H1 (cell line): ENCODE measurements at regions not wholly inside any gene's neighbourhood (a gene's known extent, or its start where the extent isn't known, plus 50 kb on each side); places are given as distances from the start of the nearest gene placed in this dataset.
A peak's percentile ranks its signal among the peaks of the same experiment; 100 is the strongest.

Source experiments
- CTCF ChIA-PET: fragments of 300-600 bp; sonication (Branson Sonifier 250); formaldehyde crosslinking; loops from one replicate; lab custom pipeline; 2021; ENCODE audit not compliant: partially characterized antibody; lab: Charles Lee
- POLR2A ChIA-PET: fragments of 300-600 bp; sonication (Branson Sonifier 250); formaldehyde crosslinking; loops from one replicate; lab custom pipeline; 2021; ENCODE audit warnings: inconsistent platforms; ENCODE audit not compliant: partially characterized antibody; lab: Charles Lee
- DNase-seq, 2 experiments: peaks; one replicate each; pipeline versions ENCODE4 v3.0.0 to v3.0.0-alpha.2; 2010 to 2022; ENCODE audit warnings: low spot score in 2 of 2, low read depth in 1 of 2, mixed read lengths in 1 of 2
- FAIRE-seq: peaks from 2 replicates; lab custom pipeline; 2011; peaks lifted over from hg19 to GRCh38; lab: Jason Lieb, UNC
- H2AFZ ChIP-seq: 2 replicates; pipeline ENCODE4 v1.8.1; 2012; ENCODE audit warnings: low read length, inconsistent platforms
- H2AK5ac ChIP-seq: 2 replicates; pipeline ENCODE4 v1.6.1; 2013; ENCODE audit warnings: low read depth, low read length
- H2BK120ac ChIP-seq: replicated peaks from 2 replicates; pipeline ENCODE3; 2013; ENCODE audit warnings: low read depth, low read length, inconsistent platforms
- H2BK12ac ChIP-seq: 2 replicates; pipeline ENCODE4 v1.6.1; 2013; ENCODE audit warnings: low read depth, low read length
- H2BK15ac ChIP-seq: 2 replicates; pipeline ENCODE4 v1.6.1; 2013; ENCODE audit warnings: low read length
- H2BK20ac ChIP-seq: 2 replicates; pipeline ENCODE4 v1.6.1; 2013; ENCODE audit warnings: low read length
- H2BK5ac ChIP-seq: 2 replicates; pipeline ENCODE4 v1.6.1; 2013; ENCODE audit warnings: low read depth, low read length
- H3K14ac ChIP-seq: 2 replicates; pipeline ENCODE4 v1.6.1; 2013; ENCODE audit warnings: inconsistent platforms; ENCODE audit not compliant: insufficient read length
- H3K18ac ChIP-seq: 2 replicates; pipeline ENCODE4 v1.6.1; 2013; ENCODE audit warnings: low read length; ENCODE audit errors: extremely low read depth
- H3K23ac ChIP-seq: 2 replicates; pipeline ENCODE4 v1.6.1; 2013; ENCODE audit warnings: inconsistent platforms; ENCODE audit not compliant: insufficient read length
- H3K23me2 ChIP-seq: 2 replicates; pipeline ENCODE4 v1.6.1; 2013; ENCODE audit warnings: low read depth, low read length
- H3K27ac ChIP-seq: 2 replicates; pipeline ENCODE4 v1.6.1; 2011; ENCODE audit warnings: low read depth, low read length, inconsistent platforms
- H3K27me3 ChIP-seq, 4 experiments: replicated peaks in 1 of 4; 1 replicate in 1 of 4; 2 replicates in 3 of 4; pipeline versions ENCODE4 v1.6.1 to v1.8.1; 2011 to 2013; ENCODE audit warnings: low read length in 3 of 4, mild to moderate bottlenecking in 3 of 4, inconsistent platforms in 2 of 4, mixed read lengths in 2 of 4, moderate library complexity in 1 of 4; ENCODE audit not compliant: control insufficient read depth in 3 of 4, insufficient read depth in 3 of 4; ENCODE audit errors: extremely low read depth in 1 of 4
- H3K36me3 ChIP-seq, 4 experiments: 2 replicates each; pipeline versions ENCODE4 v1.6.1 to v1.8.1; 2011 to 2013; ENCODE audit warnings: mild to moderate bottlenecking in 4 of 4, low read length in 3 of 4, moderate library complexity in 2 of 4, control low read depth in 1 of 4, inconsistent platforms in 1 of 4; ENCODE audit not compliant: insufficient read depth in 4 of 4, control insufficient read depth in 2 of 4
- H3K4ac ChIP-seq: replicated peaks from 2 replicates; pipeline ENCODE3; 2013; ENCODE audit warnings: low read length, low read depth, mixed read lengths, inconsistent platforms; ENCODE audit not compliant: insufficient read length
- H3K4me1 ChIP-seq, 4 experiments: replicated peaks in 1 of 4; 1 replicate in 1 of 4; 2 replicates in 3 of 4; pipeline versions ENCODE4 v1.6.1 to v1.8.1; 2011 to 2013; ENCODE audit warnings: low read length in 3 of 4, inconsistent platforms in 2 of 4, mixed read lengths in 1 of 4; ENCODE audit not compliant: insufficient read depth in 4 of 4, control insufficient read depth in 3 of 4
- H3K4me2 ChIP-seq, 2 experiments: 2 replicates each; pipeline versions ENCODE4 v1.6.1 to v1.8.1; 2011 to 2013; ENCODE audit warnings: low read depth in 2 of 2, low read length in 2 of 2, control low read depth in 1 of 2, inconsistent platforms in 1 of 2, mild to moderate bottlenecking in 1 of 2; ENCODE audit not compliant: insufficient read depth in 1 of 2
- H3K4me3 ChIP-seq, 4 experiments: fragments of 200-600, 300-600 bp in 1 of 4; sonication (generic), shearing (Covaris generic), sonication (Bioruptor Twin) in 1 of 4; 2 replicates each; pipeline versions ENCODE4 v1.5.1 to v1.8.1; 2011 to 2016; ENCODE audit warnings: low read length in 4 of 4, low read depth in 3 of 4, control low read depth in 2 of 4, inconsistent platforms in 2 of 4, mild to moderate bottlenecking in 2 of 4, mixed read lengths in 1 of 4, moderate library complexity in 1 of 4; ENCODE audit not compliant: insufficient read depth in 2 of 4; ENCODE audit errors: extremely low read depth in 1 of 4
- H3K56ac ChIP-seq: replicated peaks from 2 replicates; pipeline ENCODE3; 2013; ENCODE audit warnings: low read depth, mild to moderate bottlenecking, mixed read lengths, low read length, inconsistent platforms; ENCODE audit not compliant: insufficient read length
- H3K79me1 ChIP-seq: 2 replicates; pipeline ENCODE4 v1.6.1; 2013; ENCODE audit warnings: low read depth, low read length, control low read depth
- H3K79me2 ChIP-seq, 2 experiments: 2 replicates each; pipeline versions ENCODE4 v1.6.1 to v1.8.1; 2012 to 2013; ENCODE audit warnings: low read length in 2 of 2, mild to moderate bottlenecking in 2 of 2, inconsistent platforms in 1 of 2; ENCODE audit not compliant: insufficient read depth in 2 of 2, control insufficient read depth in 1 of 2
- H3K9ac ChIP-seq, 4 experiments: replicated peaks in 1 of 4; 1 replicate in 1 of 4; 2 replicates in 3 of 4; pipeline versions ENCODE4 v1.6.1 to v1.8.1; 2011 to 2013; ENCODE audit warnings: low read depth in 3 of 4, low read length in 3 of 4, control low read depth in 2 of 4, mild to moderate bottlenecking in 2 of 4, moderate library complexity in 2 of 4, inconsistent platforms in 1 of 4; ENCODE audit errors: extremely low read depth in 1 of 4
- H3K9me3 ChIP-seq, 2 experiments: 2 replicates each; pipeline versions ENCODE4 v1.6.1 to v1.8.1; 2012 to 2013; ENCODE audit warnings: mild to moderate bottlenecking in 2 of 2, moderate library complexity in 2 of 2, control low read depth in 1 of 2, inconsistent platforms in 1 of 2, low read depth in 1 of 2, low read length in 1 of 2, mixed read lengths in 1 of 2; ENCODE audit not compliant: insufficient read depth in 2 of 2
- H4K20me1 ChIP-seq, 2 experiments: replicated peaks in 1 of 2; 2 replicates each; pipeline versions ENCODE3 to v1.8.1; 2011 to 2013; ENCODE audit warnings: inconsistent platforms in 2 of 2, low read length in 2 of 2, mild to moderate bottlenecking in 1 of 2; ENCODE audit not compliant: insufficient read depth in 2 of 2, control insufficient read depth in 1 of 2
- H4K5ac ChIP-seq: 2 replicates; pipeline ENCODE4 v1.6.1; 2013; ENCODE audit warnings: low read length, low read depth, mixed read lengths, inconsistent platforms; ENCODE audit not compliant: insufficient read length
- H4K8ac ChIP-seq: 2 replicates; pipeline ENCODE4 v1.8.0; 2013; ENCODE audit warnings: mild to moderate bottlenecking, moderate library complexity, low read length, inconsistent platforms; ENCODE audit not compliant: insufficient read depth; ENCODE audit errors: extremely low read depth
- H4K91ac ChIP-seq: replicated peaks from 2 replicates; pipeline ENCODE3; 2013; ENCODE audit warnings: low read length, mixed read lengths, inconsistent platforms; ENCODE audit not compliant: insufficient read length
- E2F6 ChIP-seq: IDR thresholded peaks from 2 replicates; pipeline ENCODE4 v1.6.1; 2012; ENCODE audit warnings: inconsistent platforms
- NANOG ChIP-seq: IDR thresholded peaks from 2 replicates; pipeline ENCODE4 v1.6.1; 2011; ENCODE audit warnings: low read length, low read depth, mild to moderate bottlenecking, inconsistent platforms; ENCODE audit not compliant: insufficient read depth, poor library complexity, severe bottlenecking
- ZNF274 ChIP-seq: IDR thresholded peaks from 2 replicates; pipeline ENCODE4 v1.7.0; 2012; ENCODE audit warnings: low read length, borderline replicate concordance; ENCODE audit errors: extremely low read depth
- WGBS, 2 experiments: shearing (Covaris generic) in 1 of 2; methylation state at CpG; one replicate each; pipeline versions ENCODE4 v1.1.6 to v1.1.7; 2013 to 2015; ENCODE audit warnings: low lambda C conversion rate in 2 of 2, mixed read lengths in 2 of 2, inconsistent platforms in 1 of 2, low coverage in 1 of 2, missing lambda C conversion rate in 1 of 2; ENCODE audit not compliant: insufficient replicate concordance in 2 of 2, insufficient coverage in 1 of 2, insufficient read length in 1 of 2; ENCODE audit errors: extremely low coverage in 1 of 2, missing lambda C conversion rate in 1 of 2; 5-methylcytosine and 5-hydroxymethylcytosine counted together

- CTCF ChIA-PET = interaction anchor here (0.6 to 2.1 kb wide), 7 partner anchors 9 to 1783 kb away, joined by 3 to 7 read pairs (median 4); no protein-coding TSS in a partner anchor
- Histone ChIP-seq H3K4ac (no peak overlapping the region), H3K4me2 (no peak overlapping the region), H3K9me3 (no peaks in the 10 kb centered on the region), H3K36me3 (no peaks in the 10 kb centered on the region), H4K8ac (no peak overlapping the region), H2BK12ac (no peak overlapping the region), H2AFZ (0 out of 2 replicates have a peak overlapping the region, but pooled peaks have one; percentile 42), H3K4me3 (peak overlapping the region in 1 of 4 experiments; percentile 26; a peak in 1 of 8 replicates), H4K5ac (peak overlapping the region; percentile 68), H2BK20ac (no peak overlapping the region), H2BK5ac (no peak overlapping the region), H3K23me2 (no peaks in the 10 kb centered on the region), H3K14ac (no peak overlapping the region), H4K91ac (no peak overlapping the region), H2BK15ac (no peak overlapping the region), H3K9ac (no peak overlapping the region), H2BK120ac (no peak overlapping the region), H3K27ac (no peak overlapping the region), H3K18ac (no peak overlapping the region), H3K4me1 (peaks cover 0 to 16% (median 6%) of the 10 kb centered on the region in 4 experiments; a peak in 4 of 7 replicates), H2AK5ac (no peak overlapping the region), H3K23ac (no peak overlapping the region), H3K27me3 (no peaks in the 10 kb centered on the region), H3K56ac (no peak overlapping the region), H3K79me1 (no peaks in the 10 kb centered on the region), H3K79me2 (no peaks in the 10 kb centered on the region), H4K20me1 (no peaks in the 10 kb centered on the region)
- DNase-seq (no peak), FAIRE-seq (no peak)
- TF ChIP-seq ZNF274 = no peak
- no peak for TF ChIP-seq E2F6
- TF ChIP-seq NANOG = no peak
- 59% methylated on average over 2 of the region's 2 CpGs; no CpG with 5 or more reads in 1 of the 2 experiments for WGBS, 2 experiments
- POLR2A ChIA-PET = no interaction called here
These were observed 120.2 kb upstream of the NDST4 start for GRCh38 chr4:115233600-115233999.
